Smooth muscle cell (in vitro differentiated cells): ENCODE measurements at regions not wholly inside any gene's neighbourhood (a gene's known extent, or its start where the extent isn't known, plus 50 kb on each side); places are given as distances from the start of the nearest gene placed in this dataset.

ENCODE experiments used
- DNase-seq: peaks from one replicate; lab custom pipeline; 2025; ENCODE audit not compliant: unreplicated experiment; lab: John Stamatoyannopoulos, UW
- H2AFZ ChIP-seq: fragments of 200-600 bp; sonication (generic); 2 replicates; pipeline ENCODE4 v1.6.0; 2016; ENCODE audit warnings: antibody characterized with exemption, low read depth, mild to moderate bottlenecking
- H3F3A ChIP-seq: fragments of 200-600 bp; sonication (generic); 2 replicates; pipeline ENCODE4 v1.6.0; 2017; ENCODE audit warnings: antibody characterized with exemption, low read depth
- H3K27ac ChIP-seq: fragments of 200-600 bp; sonication (generic); 2 replicates; pipeline ENCODE4 v1.5.1; 2016; ENCODE audit warnings: low read depth, mild to moderate bottlenecking
- H3K27me3 ChIP-seq: fragments of 200-600 bp; sonication (generic); 2 replicates; pipeline ENCODE4 v1.6.1; 2016; ENCODE audit warnings: low read depth, mild to moderate bottlenecking
- H3K36me3 ChIP-seq: fragments of 200-600 bp; sonication (generic); 2 replicates; pipeline ENCODE4 v1.5.1; 2016; ENCODE audit warnings: low read depth
- H3K4me1 ChIP-seq: fragments of 200-600 bp; sonication (generic); 2 replicates; pipeline ENCODE4 v1.5.1; 2016; ENCODE audit warnings: low read depth
- H3K4me2 ChIP-seq: fragments of 200-600 bp; sonication (generic); 2 replicates; pipeline ENCODE4 v1.6.0; 2016; ENCODE audit warnings: mild to moderate bottlenecking
- H3K4me3 ChIP-seq: fragments of 200-600 bp; sonication (generic); 2 replicates; pipeline ENCODE4 v1.5.1; 2016; ENCODE audit warnings: mild to moderate bottlenecking
- H3K79me2 ChIP-seq: fragments of 200-600 bp; sonication (generic); 2 replicates; pipeline ENCODE4 v1.6.0; 2016; ENCODE audit warnings: low read depth, mild to moderate bottlenecking
- H3K9ac ChIP-seq: fragments of 200-600 bp; sonication (generic); 2 replicates; pipeline ENCODE4 v1.6.0; 2016; ENCODE audit warnings: low read depth
- H3K9me3 ChIP-seq: fragments of 200-600 bp; sonication (generic); replicated peaks from 2 replicates; pipeline ENCODE4 v1.5.1; 2016; ENCODE audit warnings: low read depth
- H4K20me1 ChIP-seq: fragments of 200-600 bp; sonication (generic); 2 replicates; pipeline ENCODE4 v1.6.0; 2016; ENCODE audit warnings: low read depth
- CTCF ChIP-seq: fragments of 200-600 bp; sonication (generic); IDR thresholded peaks from 2 replicates; pipeline ENCODE4 v1.5.1; 2017; ENCODE audit warnings: borderline replicate concordance, mild to moderate bottlenecking, antibody characterized with exemption; ENCODE audit not compliant: insufficient read depth, poor library complexity, severe bottlenecking
- WGBS: methylation state at CpG from one replicate; pipeline ENCODE4 v1.1.7; 2016; ENCODE audit warnings: low lambda C conversion rate; 5-methylcytosine and 5-hydroxymethylcytosine counted together

GRCh38 chr14:61847861-61848260, 85.6 kb downstream of the SNAPC1 start:
- no peaks in the 10 kb centered on the region for H3K4me1 ChIP-seq
- WGBS = 65% methylated on average over 3 of the region's 3 CpGs
- no peak overlapping the region for H3K9ac ChIP-seq
- H2AFZ ChIP-seq = no peak overlapping the region
- H3K79me2 ChIP-seq = no peaks in the 10 kb centered on the region
- H3K4me2 ChIP-seq = no peak overlapping the region
- DNase-seq = no peak
- H4K20me1 ChIP-seq = no peaks in the 10 kb centered on the region
- H3K9me3 ChIP-seq = no peaks in the 10 kb centered on the region
- H3K36me3 ChIP-seq = no peaks in the 10 kb centered on the region
- no peak overlapping the region for H3K4me3 ChIP-seq
- peak overlapping the region; percentile 12 for H3K27ac ChIP-seq
- H3F3A ChIP-seq = no peaks in the 10 kb centered on the region
- no peaks in the 10 kb centered on the region for H3K27me3 ChIP-seq
- TF ChIP-seq CTCF = no peak

- H3K27ac ChIP-seq = no peak overlapping the region
- TF ChIP-seq CTCF = no peak
- no peak overlapping the region for H3K4me3 ChIP-seq
- H4K20me1 ChIP-seq = no peaks in the 10 kb centered on the region
- no peaks in the 10 kb centered on the region for H3K79me2 ChIP-seq
- no peaks in the 10 kb centered on the region for H3K4me1 ChIP-seq
- H3K4me2 ChIP-seq = no peak overlapping the region
- no peaks in the 10 kb centered on the region for H3F3A ChIP-seq
- H3K36me3 ChIP-seq = no peaks in the 10 kb centered on the region
- no peak overlapping the region for H2AFZ ChIP-seq
- no peak for DNase-seq
- H3K9ac ChIP-seq = no peak overlapping the region
- H3K27me3 ChIP-seq = no peaks in the 10 kb centered on the region
- no peaks in the 10 kb centered on the region for H3K9me3 ChIP-seq
Observed at GRCh38 chr14:61854898-61855297, 92.7 kb downstream of the SNAPC1 start.

GRCh38 chr14:61860294-61860918, 98.2 kb downstream of the SNAPC1 start:
- Histone ChIP-seq H3K9me3 (no peaks in the 10 kb centered on the region), H3K9ac (no peak overlapping the region), H3K4me1 (no peaks in the 10 kb centered on the region), H2AFZ (no peak overlapping the region), H3K27ac (no peak overlapping the region), H4K20me1 (no peaks in the 10 kb centered on the region), H3K36me3 (no peaks in the 10 kb centered on the region), H3K79me2 (no peaks in the 10 kb centered on the region), H3F3A (no peaks in the 10 kb centered on the region), H3K4me3 (no peak overlapping the region), H3K27me3 (no peaks in the 10 kb centered on the region), H3K4me2 (no peak overlapping the region)
- WGBS = 50% methylated on average over 1 of the region's 1 CpG
- peak; percentile 58 for TF ChIP-seq CTCF
- DNase-seq = no peak

- 55% methylated on average over 7 of the region's 7 CpGs for WGBS
- Histone ChIP-seq H3K4me2 (no peak overlapping the region), H3K4me3 (no peak overlapping the region), H2AFZ (no peak overlapping the region), H3K27me3 (no peaks in the 10 kb centered on the region), H3K4me1 (no peaks in the 10 kb centered on the region), H3K9me3 (no peaks in the 10 kb centered on the region), H3F3A (no peaks in the 10 kb centered on the region), H3K36me3 (no peaks in the 10 kb centered on the region), H4K20me1 (no peaks in the 10 kb centered on the region), H3K79me2 (no peaks in the 10 kb centered on the region), H3K27ac (no peak overlapping the region), H3K9ac (no peak overlapping the region)
- TF ChIP-seq CTCF = no peak
- no peak for DNase-seq
Observed at GRCh38 chr14:61861320-61861865, 99.2 kb downstream of the SNAPC1 start.
